K562 (cell line): ENCODE measurements at regions not wholly inside any gene's neighbourhood (a gene's known extent, or its start where the extent isn't known, plus 50 kb on each side); places are given as distances from the start of the nearest gene placed in this dataset.

ENCODE experiments used
- BCOR ChIP-seq: fragments of 450-650 bp; IDR thresholded peaks from 2 replicates; pipeline ENCODE4 v1.6.1; 2016
- BRF2 ChIP-seq: IDR thresholded peaks from 3 replicates; pipeline ENCODE4 v1.6.1; 2011; ENCODE audit warnings: borderline replicate concordance, mild to moderate bottlenecking; ENCODE audit not compliant: insufficient read length, insufficient read depth
- MAX ChIP-seq: sonication (generic); formaldehyde crosslinking; IDR thresholded peaks from 2 replicates; pipeline ENCODE4 v1.9.0; 2022; ENCODE audit warnings: mild to moderate bottlenecking, missing genetic modification reagents
- NFIC ChIP-seq: fragments of 450-650 bp; IDR thresholded peaks from 2 replicates; pipeline ENCODE4 v1.6.1; 2017; ENCODE audit warnings: mild to moderate bottlenecking, inconsistent platforms
- NKRF ChIP-seq: fragments of 450-650 bp; IDR thresholded peaks from 2 replicates; pipeline ENCODE4 v1.6.1; 2016; ENCODE audit warnings: borderline replicate concordance
- NRF1 ChIP-seq, 2 experiments: fragments of 450-650 bp; IDR thresholded peaks in 1 of 2; conservative IDR thresholded peaks in 1 of 2; 2 replicates each; pipeline ENCODE4 v1.6.1; 2014; ENCODE audit warnings: mild to moderate bottlenecking in 2 of 2
- POLR2AphosphoS5 ChIP-seq: IDR thresholded peaks from 2 replicates; pipeline ENCODE4 v1.6.1; 2011; ENCODE audit warnings: mild to moderate bottlenecking, low read depth, low read length, moderate library complexity; ENCODE audit not compliant: control insufficient read depth, insufficient read depth
- RCOR1 ChIP-seq, 2 experiments: IDR thresholded peaks; 2 replicates each; pipeline ENCODE4 v1.6.1; 2012; ENCODE audit warnings: low read depth in 2 of 2, low read length in 2 of 2, borderline replicate concordance in 1 of 2, improper control_type of control experiment in 1 of 2
- SETDB1 ChIP-seq: IDR thresholded peaks from one replicate; pipeline ENCODE4 v1.6.1; 2012; ENCODE audit warnings: low read length, control low read depth, inconsistent platforms
- SPI1 ChIP-seq: IDR thresholded peaks from 2 replicates; pipeline ENCODE4 v1.6.1; 2011; ENCODE audit warnings: low read depth, low read length, control low read depth, borderline replicate concordance
- ZNF253 ChIP-seq: fragments of 250-450 bp; sonication (Bioruptor Pico); conservative IDR thresholded peaks from 2 replicates; pipeline ENCODE4 v1.6.1; 2021; ENCODE audit warnings: mild to moderate bottlenecking

- TF ChIP-seq NRF1 (conservative IDR thresholded peaks at IDR 0.05 in 1 of 2, IDR thresholded peaks at IDR 0.05 in 1 of 2) = no peak
- no peak for TF ChIP-seq ZNF253 (CRISPR knock-in tag)
- no peak for TF ChIP-seq BRF2
- TF ChIP-seq NFIC = no peak
- TF ChIP-seq BCOR = no peak
- no peak for TF ChIP-seq NKRF
- TF ChIP-seq MAX (CRISPR knock-in tag) = no peak
- no peak for TF ChIP-seq RCOR1 (IDR thresholded peaks at IDR 0.05; ENCODE audit: borderline replicate concordance in 1 of 2, low read depth in 2 of 2, low read length in 2 of 2)
- no peak for TF ChIP-seq SETDB1
- TF ChIP-seq SPI1 = no peak
- no peak for TF ChIP-seq POLR2AphosphoS5
Measured at GRCh38 chr13:19048381-19048780, 133.2 kb downstream of the TUBA3C start.
